PC-3 (cell line): ENCODE measurements at regions not wholly inside any gene's neighbourhood (a gene's known extent, or its start where the extent isn't known, plus 50 kb on each side); places are given as distances from the start of the nearest gene placed in this dataset.

Experiments
- ATAC-seq: fragments of 200-7000 bp; cut with Tn5 transposase; 2 replicates; pipeline ENCODE4 v1.9.1; 2020; ENCODE audit warnings: mild to moderate bottlenecking, moderate library complexity
- BruUV-seq: library from RNA; stranded (reverse); fragments of 400-500 nt; replicated peaks from 2 replicates; lab custom pipeline; 2021; lab: Mats Ljungman, UMichigan
- CTCF ChIA-PET: fragments of 300-600 bp; sonication (Branson Sonifier 250); formaldehyde crosslinking; loops from one replicate; lab custom pipeline; 2022; ENCODE audit warnings: antibody characterized with exemption; lab: Charles Lee
- POLR2A ChIA-PET: fragments of 300-600 bp; sonication (Branson Sonifier 250); formaldehyde crosslinking; loops from one replicate; lab custom pipeline; 2022; ENCODE audit warnings: antibody characterized with exemption; ENCODE audit not compliant: unreplicated experiment; lab: Charles Lee
- DNase-seq: peaks from one replicate; pipeline ENCODE4 v3.0.0-alpha.2; 2015
- H2AFZ ChIP-seq: fragments of 300-600 bp; sonication (generic); 2 replicates; pipeline ENCODE4 v1.6.0; 2016; ENCODE audit warnings: antibody characterized with exemption, low read length
- H3F3A ChIP-seq: fragments of 300-600 bp; sonication (generic); one replicate; pipeline ENCODE4 v1.6.0; 2017; ENCODE audit warnings: antibody characterized with exemption, low read length, control low read depth, mild to moderate bottlenecking; ENCODE audit not compliant: unreplicated experiment
- H3K27ac ChIP-seq: fragments of 300-600 bp; sonication (generic); 2 replicates; pipeline ENCODE4 v1.5.1; 2016; ENCODE audit warnings: mild to moderate bottlenecking, low read length
- H3K27me3 ChIP-seq: fragments of 300-600 bp; sonication (generic); 2 replicates; pipeline ENCODE4 v1.6.1; 2016; ENCODE audit warnings: low read length, mixed read lengths
- H3K36me3 ChIP-seq: fragments of 300-600 bp; sonication (generic); 2 replicates; pipeline ENCODE4 v1.6.1; 2016; ENCODE audit warnings: low read depth, mixed run types, low read length, mixed read lengths
- H3K4me1 ChIP-seq: fragments of 300-600 bp; sonication (generic); 2 replicates; pipeline ENCODE4 v1.5.1; 2016; ENCODE audit warnings: low read length; ENCODE audit not compliant: insufficient read depth
- H3K4me2 ChIP-seq: fragments of 300-600 bp; sonication (generic); 2 replicates; pipeline ENCODE4 v1.6.0; 2016; ENCODE audit warnings: low read length
- H3K4me3 ChIP-seq: fragments of 300-600 bp; sonication (generic); 2 replicates; pipeline ENCODE4 v1.5.1; 2016; ENCODE audit warnings: mild to moderate bottlenecking, low read length, mixed read lengths
- H3K79me2 ChIP-seq: fragments of 300-600 bp; sonication (generic); 2 replicates; pipeline ENCODE4 v1.6.1; 2017; ENCODE audit warnings: low read length, mixed read lengths
- H3K9ac ChIP-seq: fragments of 300-600 bp; sonication (generic); 2 replicates; pipeline ENCODE4 v1.6.0; 2016; ENCODE audit warnings: mild to moderate bottlenecking, low read length
- H3K9me2 ChIP-seq: fragments of 300-600 bp; sonication (generic); replicated peaks from 2 replicates; pipeline ENCODE4 v1.6.1; 2016; ENCODE audit warnings: mixed run types, low read length, mixed read lengths
- H3K9me3 ChIP-seq: fragments of 300-600 bp; sonication (generic); 2 replicates; pipeline ENCODE4 v1.6.1; 2016; ENCODE audit warnings: low read length, mixed read lengths
- H4K20me1 ChIP-seq: fragments of 300-600 bp; sonication (generic); 2 replicates; pipeline ENCODE4 v1.6.1; 2016; ENCODE audit warnings: low read length, mixed read lengths
- CTCF ChIP-seq: fragments of 300-600 bp; sonication (generic); conservative IDR thresholded peaks from 2 replicates; pipeline ENCODE4 v1.5.1; 2017; ENCODE audit warnings: antibody characterized with exemption, low read depth, mild to moderate bottlenecking, low read length
- EZH2 ChIP-seq: fragments of 300-600 bp; sonication (generic); IDR thresholded peaks from one replicate; pipeline ENCODE4 v1.6.1; 2017; ENCODE audit warnings: antibody characterized with exemption, mild to moderate bottlenecking, low read length; ENCODE audit not compliant: unreplicated experiment
- EZH2phosphoT487 ChIP-seq: fragments of 300-600 bp; sonication (generic); IDR thresholded peaks from 2 replicates; pipeline ENCODE4 v1.6.1; 2018; ENCODE audit warnings: mild to moderate bottlenecking, antibody characterized with exemption, low read length, borderline replicate concordance
- intact Hi-C: fragments of 100-400 bp; cut with micrococcal nuclease; formaldehyde crosslinking; loops from 2 replicates; pipeline ENCODE4 v1.9.0; 2023

GRCh38 chr3:168645180-168645579 is 549.5 kb upstream of the GOLIM4 start:
- H3K27me3 ChIP-seq: no peaks in the 10 kb centered on the region
- H3K4me1 ChIP-seq: peaks cover 9% of the 10 kb centered on the region; the same call in 1 of the 2 replicates
- H3K9me3 ChIP-seq: no peaks in the 10 kb centered on the region
- no peaks in the 10 kb centered on the region for H4K20me1 ChIP-seq
- BruUV-seq: no TSS peak
- H3K79me2 ChIP-seq: no peaks in the 10 kb centered on the region
- H3K4me3 ChIP-seq: no peak overlapping the region
- ChIA-PET CTCF (no interaction called here), POLR2A (no interaction called here)
- no peak overlapping the region for H3K4me2 ChIP-seq
- TF ChIP-seq CTCF (no peak), EZH2phosphoT487 (no peak), EZH2 (no peak)
- no peak overlapping the region for H3K27ac ChIP-seq
- no peak overlapping the region for H2AFZ ChIP-seq
- H3K9me2 ChIP-seq: no peaks in the 10 kb centered on the region
- H3K9ac ChIP-seq: no peak overlapping the region
- ATAC-seq: no peak
- no peaks in the 10 kb centered on the region for H3F3A ChIP-seq
- H3K36me3 ChIP-seq: no peaks in the 10 kb centered on the region
- no peak for DNase-seq
- intact Hi-C loops: no loop called here

GRCh38 chr3:168628549-168628948 is 532.8 kb upstream of the GOLIM4 start:
- Histone ChIP-seq H3K4me2 (no peak overlapping the region), H3K9ac (no peak overlapping the region), H3K36me3 (no peaks in the 10 kb centered on the region), H3K4me1 (no peaks in the 10 kb centered on the region), H2AFZ (no peak overlapping the region), H3K9me2 (no peaks in the 10 kb centered on the region), H3K27me3 (peaks cover 4% of the 10 kb centered on the region; the same call in 1 of the 2 replicates), H4K20me1 (no peaks in the 10 kb centered on the region), H3K9me3 (no peaks in the 10 kb centered on the region), H3F3A (no peaks in the 10 kb centered on the region), H3K27ac (no peak overlapping the region), H3K4me3 (no peak overlapping the region), H3K79me2 (no peaks in the 10 kb centered on the region)
- no peak for DNase-seq
- ATAC-seq: no peak
- TF ChIP-seq EZH2 (no peak), CTCF (no peak), EZH2phosphoT487 (no peak)
- intact Hi-C loops: no loop called here
- BruUV-seq: no TSS peak
- POLR2A ChIA-PET: no interaction called here
- CTCF ChIA-PET: no interaction called here

GRCh38 chr3:168625477-168625876 is 529.8 kb upstream of the GOLIM4 start:
- ATAC-seq (no peak), DNase-seq (no peak)
- Histone ChIP-seq H3K27me3 (no peaks in the 10 kb centered on the region), H3K4me1 (no peaks in the 10 kb centered on the region), H3K4me3 (no peak overlapping the region), H2AFZ (no peak overlapping the region), H3K9me3 (no peaks in the 10 kb centered on the region), H3K79me2 (no peaks in the 10 kb centered on the region), H3K27ac (no peak overlapping the region), H3K4me2 (no peak overlapping the region), H3K36me3 (no peaks in the 10 kb centered on the region), H3K9ac (no peak overlapping the region), H3F3A (no peaks in the 10 kb centered on the region), H4K20me1 (no peaks in the 10 kb centered on the region), H3K9me2 (no peaks in the 10 kb centered on the region)
- no TSS peak for BruUV-seq
- POLR2A ChIA-PET: no interaction called here
- CTCF ChIA-PET: interaction anchor here (1.1 kb wide), 1 partner anchor 221 kb away, joined by 4 read pairs; no protein-coding TSS in a partner anchor
- intact Hi-C loops: no loop called here
- TF ChIP-seq EZH2phosphoT487: no peak
- TF ChIP-seq EZH2: no peak
- TF ChIP-seq CTCF: no peak
